GM19452 (cell line): ENCODE measurements at regions not wholly inside any gene's neighbourhood (a gene's known extent, or its start where the extent isn't known, plus 50 kb on each side); places are given as distances from the start of the nearest gene placed in this dataset.

Experiments
- ATAC-seq: cut with Tn5 transposase; IDR thresholded peaks from one replicate; pipeline ENCODE4 v1.9.1; 2021; ENCODE audit not compliant: unreplicated experiment

DNA sequence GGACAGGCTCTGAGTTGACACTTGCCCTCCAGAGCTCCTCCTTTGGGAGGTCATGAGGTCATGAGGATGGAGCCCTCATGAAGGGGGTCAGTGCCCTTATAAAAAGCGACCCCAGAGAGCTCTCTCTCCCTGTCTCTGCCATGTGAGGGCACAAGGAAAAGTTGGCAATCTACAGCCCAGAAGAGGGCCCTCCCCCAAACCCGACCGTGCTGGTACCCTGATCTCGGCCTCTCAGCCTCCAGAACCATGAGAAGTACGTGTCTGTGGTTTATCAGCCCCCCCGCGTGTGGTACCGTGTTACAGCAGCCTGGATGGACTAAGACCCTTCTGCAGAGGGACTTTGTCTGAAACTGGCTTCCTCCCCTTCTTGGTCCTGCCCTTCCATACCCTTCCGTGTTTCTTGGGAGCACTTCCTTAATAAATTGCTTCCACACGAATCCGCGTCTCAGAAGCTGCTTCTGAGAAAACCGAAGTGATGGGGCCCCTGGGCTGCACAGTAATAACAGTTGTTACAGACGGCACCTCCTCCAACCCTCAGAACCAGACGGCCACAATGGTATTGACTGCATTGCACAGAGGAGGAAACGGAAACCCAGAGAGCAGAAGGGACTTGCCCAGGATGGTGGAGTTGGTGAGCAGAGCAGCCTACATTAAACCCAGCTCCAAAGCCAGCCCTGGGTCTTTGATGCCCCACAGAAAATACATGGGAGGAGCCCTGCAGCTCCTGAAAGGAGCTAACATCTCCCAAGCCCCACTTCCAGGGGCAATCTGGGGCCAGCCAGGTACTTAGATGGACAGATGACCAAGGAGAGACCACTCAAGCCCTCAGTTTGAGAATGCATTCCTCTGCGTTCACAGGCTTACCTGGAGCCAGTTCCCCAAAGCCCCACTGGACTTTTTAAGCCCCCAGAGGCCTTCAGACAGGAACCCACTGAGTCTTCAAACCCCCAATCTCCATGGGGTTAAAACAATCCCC lies 242.7 kb downstream of the BCOR start:
- peak; percentile 74 for ATAC-seq

DNA sequence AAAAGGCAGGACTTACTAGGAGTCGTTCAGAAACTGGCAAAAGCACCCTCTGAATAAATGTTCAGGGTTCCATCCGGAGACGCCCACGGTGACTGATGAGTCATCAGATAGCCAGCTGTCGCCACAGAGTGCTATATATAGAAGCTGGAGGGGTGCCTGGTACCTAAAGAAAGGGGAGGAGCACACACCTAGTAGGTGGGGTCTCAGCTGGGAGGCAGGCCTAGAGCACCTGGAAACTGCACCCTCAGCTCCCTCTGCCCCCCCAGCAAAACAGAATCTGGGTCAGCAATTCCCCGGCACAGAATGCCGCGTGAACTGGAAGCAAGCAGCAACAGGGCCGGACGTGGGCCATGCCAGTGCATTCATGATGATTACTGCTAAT lies 242.0 kb downstream of the BCOR start:
- ATAC-seq: peak; percentile 42

DNA sequence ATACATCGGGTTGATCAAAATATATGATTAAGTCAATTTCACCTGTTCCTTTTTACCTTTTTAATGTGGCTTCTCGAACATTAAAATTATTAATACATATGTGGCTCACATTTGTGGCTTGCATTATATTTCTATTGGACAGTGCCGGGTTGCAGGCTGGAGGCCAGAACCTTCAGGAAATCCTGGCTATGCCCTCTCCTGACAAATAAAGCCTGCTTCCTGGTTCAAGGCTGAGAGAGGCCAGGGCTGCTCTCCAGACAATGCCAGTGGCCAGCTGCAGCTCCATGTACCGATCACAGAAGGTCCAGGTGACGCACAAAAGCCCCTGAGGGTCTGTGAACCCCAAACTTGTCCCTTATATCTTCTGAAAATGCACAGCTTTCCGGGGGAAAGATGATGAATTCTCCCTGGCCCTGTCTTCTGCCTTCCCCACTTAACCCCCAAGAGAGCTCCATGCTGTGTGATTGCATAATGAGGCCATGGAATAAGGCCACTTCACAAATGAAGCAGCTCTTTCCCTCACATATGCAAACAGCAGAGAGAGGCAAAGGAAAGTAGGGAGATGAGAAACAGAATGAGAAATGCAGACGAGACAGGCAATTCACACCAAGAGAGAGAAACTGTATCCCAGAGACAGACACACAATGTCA lies 241.2 kb downstream of the BCOR start:
- ATAC-seq: no peak

DNA sequence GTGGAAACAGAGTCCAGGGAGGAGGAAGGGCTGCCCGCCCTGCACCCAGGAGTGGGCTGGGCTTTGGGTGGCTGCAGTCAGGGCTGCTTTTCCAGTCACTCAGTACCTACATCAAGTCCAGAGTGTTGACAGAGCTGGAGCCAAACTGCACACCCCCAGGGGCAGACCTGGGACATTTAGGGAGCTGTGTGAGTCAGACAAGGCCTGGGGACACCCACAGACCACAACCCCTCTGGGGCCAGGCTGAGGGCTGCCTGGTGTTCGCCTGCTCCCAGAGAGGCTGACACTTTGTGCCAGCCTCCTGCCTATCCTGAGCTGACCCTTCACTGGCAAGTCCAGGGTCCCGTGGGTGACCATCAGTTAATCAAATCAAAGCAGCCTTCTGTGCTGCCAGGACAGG lies 240.0 kb downstream of the BCOR start:
- ATAC-seq: no peak

DNA sequence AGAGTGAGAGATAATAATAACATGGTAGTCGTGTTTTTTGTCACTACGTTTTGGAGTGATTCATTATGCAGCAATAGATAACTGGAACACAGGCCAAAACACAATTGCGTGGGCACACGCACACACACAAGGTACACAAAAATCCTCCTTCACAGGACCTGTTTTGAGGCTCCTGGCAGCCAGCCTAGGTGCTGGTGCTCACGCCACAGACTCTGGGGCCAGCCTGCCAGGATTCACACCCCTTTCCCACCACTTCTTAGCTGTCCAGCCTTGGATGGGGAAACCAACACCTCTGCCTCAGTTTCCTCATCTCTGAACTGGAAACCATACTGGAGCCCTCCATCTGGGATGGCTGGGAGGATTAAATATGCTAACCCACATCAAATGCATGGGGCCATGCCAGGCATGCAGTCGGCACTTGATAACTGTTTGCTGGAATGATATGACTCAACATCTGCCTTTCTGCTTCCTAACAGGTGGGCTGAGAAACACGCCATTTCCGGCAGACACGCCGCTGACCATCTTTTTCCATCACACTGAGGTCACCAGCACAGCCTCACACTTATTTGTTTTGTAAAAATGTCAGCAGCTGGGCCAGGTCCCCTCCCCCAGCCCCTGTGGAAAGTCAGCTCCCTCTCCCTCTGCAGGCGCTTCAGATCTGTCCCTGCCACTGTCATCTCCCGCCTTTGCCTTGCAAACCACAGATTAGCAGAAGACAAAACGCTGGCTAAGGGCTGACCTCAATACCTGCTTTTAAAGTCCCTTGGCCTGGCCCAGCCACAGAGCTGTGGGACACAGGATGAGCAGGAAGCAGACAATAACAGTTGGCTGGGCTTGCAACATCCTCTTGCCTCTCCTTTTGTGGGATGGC lies 237.5 kb downstream of the BCOR start:
- peak; percentile 71 for ATAC-seq

DNA sequence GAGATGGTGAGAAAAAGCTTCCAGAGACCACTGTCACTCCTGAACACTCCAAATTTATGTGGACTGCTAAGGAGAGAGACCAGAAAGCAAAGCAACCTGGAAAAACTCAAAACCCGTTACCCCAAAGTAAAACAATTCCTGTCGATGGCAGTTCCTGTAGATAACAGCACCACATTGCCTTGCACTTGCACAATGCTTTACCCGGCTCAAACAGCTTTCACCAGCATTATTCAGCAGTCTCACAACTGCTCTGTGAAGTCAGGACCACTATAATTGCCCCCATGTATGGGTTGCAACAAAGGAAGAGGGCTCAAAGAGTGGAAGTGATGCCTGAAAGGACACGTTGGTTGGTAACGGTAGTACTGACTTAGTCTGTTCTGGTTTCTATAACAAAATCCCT lies 234.8 kb downstream of the BCOR start:
- no peak for ATAC-seq

DNA sequence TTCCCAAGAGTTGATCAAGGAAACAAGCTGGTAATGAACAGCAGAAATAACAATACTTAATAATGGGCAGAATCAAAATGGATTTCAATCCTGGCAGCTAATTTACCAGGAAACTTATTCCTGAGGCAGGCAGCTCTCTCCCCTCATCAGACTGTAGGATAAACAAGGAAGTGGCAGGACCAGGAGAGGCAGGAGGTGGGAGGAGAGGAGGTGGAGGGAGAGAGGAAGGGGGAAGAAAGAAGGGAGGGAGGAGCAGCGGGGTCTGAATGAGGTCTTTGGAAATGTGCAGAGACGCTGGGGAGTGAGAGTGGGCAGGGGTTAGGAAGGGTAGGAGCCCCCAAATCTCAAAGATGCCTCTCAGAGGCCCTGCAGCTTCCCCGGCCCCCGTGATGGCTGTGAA lies 231.5 kb downstream of the BCOR start:
- ATAC-seq: no peak

DNA sequence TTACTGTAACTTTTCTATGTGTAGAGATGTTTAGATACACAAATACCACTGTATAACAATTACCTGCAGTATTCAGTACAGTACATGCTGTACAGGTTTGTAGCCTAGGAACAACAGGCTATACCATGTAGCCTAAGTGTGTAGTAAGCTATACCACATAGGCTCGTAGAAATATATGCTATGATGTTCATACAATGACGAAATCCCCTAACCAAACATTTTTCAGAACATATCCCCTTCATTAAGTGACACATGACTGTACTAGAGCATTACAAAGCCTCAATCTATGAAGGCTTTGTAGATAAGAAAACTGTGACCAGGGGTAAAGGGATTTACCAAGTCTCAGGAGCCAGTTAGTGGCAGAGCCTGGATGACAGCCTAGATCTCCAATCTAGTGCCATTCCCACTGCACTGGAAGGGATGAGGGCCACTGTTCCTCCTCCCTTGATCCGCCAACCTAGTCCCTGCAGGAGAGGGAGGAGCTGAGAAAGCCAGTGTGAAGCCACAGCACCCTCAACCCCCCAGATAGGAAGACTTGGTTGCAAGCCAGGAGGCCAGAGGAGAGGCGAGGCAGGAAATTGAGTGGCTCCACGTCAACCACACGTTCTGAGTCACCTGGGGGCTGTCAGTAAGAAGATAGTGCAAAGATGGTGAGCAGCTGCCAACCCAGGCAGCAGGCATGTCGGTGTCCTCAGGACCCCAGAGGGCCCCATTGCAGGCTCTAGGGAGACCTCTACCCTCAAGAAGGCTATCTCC lies 227.7 kb downstream of the BCOR start:
- ATAC-seq: no peak

DNA sequence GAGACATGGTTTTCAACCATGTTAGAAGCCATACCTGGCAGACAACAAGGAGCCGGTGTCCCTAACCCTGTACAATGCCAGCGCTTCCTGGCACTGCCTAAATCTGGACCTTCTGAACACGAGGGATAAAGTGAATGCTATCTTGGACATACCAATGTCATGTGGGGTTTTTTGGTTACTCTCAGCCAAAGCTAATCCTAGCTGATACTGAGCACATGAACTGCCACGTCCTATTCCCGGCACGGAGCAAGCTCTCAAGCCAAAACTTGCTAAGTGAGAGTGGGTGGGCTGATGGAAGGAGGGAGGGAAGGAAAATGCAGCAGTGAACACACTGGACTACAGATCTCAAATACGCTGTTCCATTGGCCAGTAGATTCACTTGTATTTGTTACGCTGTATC lies 226.1 kb downstream of the BCOR start:
- ATAC-seq: no peak

DNA sequence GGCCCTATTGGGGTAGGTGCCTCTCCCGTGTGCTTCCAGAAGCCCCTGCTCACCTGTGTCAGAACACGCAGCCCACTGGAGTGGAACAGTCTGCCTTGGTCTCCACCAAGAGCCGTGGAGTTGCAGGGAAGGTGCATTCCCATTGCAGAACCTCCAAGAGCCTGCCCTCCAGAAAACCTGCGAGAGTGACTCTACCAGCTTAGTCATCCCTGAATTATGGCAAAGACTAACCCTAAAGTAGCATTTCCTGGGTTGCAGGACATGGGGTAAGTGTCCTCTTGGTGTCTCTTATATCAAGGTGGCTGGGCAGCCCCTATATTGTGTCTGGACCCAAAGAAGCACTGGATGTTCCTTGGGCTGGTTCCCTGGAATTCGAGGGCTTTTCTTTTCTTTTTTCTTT lies 224.6 kb downstream of the BCOR start:
- ATAC-seq: no peak

DNA sequence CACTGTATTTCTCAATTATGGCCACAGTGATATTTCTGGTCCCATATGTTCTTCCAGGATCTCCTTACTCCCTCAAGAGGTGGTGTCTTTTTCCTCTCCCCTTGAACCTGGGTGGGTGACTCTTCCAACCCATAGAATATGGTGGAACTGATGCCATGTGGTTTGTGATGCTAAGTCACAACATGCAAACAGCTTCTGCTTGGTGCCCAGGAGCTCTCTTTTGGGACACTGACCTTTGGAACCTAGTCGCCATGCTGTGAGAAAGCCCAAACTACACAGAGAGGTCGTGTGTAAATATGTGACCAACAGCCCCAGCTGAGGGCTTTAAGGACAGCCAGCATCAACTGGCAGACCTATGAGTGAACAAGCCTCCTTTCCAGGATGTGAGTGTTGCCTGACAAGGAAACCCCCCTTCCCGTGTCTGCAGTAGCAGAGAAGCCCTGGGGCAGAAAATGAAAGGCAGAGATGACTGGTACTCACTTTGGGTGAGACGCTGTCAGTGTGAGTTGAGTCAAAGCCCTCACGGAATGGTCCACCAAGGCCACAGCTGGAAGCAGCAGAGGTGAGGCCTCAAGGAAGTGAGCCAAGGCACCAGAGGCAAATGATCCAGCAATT lies 223.4 kb downstream of the BCOR start:
- ATAC-seq: peak; percentile 94

DNA sequence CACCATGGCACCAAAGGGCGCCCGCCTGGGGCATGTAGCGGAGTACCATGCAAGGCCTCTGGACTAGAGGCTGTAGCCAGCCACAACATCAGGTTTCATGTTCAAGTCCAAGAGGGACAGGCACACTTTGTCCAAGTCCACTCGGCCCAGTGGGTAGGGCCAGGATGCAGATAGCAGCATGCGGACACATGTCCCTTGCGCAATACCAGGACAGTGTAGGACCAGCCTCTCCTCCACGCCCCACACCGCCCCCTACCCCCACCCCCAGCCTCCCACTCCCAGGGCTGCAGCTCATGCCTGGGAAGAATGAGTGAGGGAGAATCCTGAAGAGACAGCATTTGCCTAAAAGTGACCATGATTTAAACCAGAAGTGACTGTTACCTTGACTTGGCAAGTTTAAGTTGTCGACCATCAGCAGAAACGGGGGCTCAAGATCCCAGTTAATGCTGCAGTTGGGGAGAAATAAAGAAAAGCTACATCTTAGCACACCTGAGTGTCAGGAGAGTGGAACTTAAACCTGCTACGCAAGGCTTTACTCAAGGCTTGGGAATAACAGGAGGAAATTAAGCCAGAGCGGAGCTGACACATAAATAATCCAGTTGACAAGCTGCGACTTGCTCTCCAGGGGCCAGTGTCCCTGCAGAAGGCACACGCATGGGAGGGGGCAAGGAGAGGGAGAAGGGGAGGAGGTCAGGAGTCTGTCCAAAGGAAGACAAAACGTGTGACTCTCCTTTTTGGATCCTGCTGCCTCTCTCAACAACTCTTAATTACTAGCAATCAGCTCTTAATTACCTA lies 221.7 kb downstream of the BCOR start:
- ATAC-seq: no peak

DNA sequence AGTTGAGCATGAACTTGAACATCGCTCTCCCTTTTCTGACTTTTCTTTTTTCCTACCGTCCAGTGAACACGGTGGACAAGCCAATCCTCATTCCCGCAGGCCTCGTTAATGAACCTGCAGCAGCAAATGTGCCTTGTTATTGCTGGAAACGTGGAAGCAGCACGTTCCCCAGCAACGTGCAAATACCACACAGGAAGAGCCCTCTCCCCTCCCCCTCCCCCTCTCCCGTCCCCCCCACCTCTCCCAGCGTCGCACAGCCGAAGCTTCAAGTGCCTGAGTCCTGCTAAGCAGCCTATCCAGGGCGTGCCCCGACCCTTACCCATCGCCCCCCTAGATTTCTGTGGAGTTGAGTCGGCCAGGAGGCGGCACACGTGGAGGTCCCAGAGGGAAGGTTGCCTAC lies 219.9 kb downstream of the BCOR start:
- ATAC-seq: no peak

DNA sequence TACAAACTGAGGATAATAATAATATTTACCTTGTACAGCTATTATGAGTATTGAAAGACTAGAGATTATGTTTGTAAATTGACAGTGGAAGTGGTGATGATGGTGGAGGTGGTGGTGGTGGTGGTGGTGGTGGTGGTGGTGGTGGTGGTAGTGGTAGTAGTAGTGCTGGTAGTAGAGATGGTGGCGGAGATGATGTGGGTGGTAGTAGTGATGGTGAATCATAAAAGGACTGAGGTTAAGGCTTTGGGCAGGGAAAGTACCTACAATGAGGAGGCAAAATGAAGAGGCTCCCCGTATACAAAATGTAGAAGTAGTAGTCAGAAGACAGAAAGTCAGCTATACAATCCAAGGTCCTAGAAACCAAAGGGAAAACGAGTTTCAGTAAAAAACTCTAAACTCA lies 214.1 kb downstream of the BCOR start:
- no peak for ATAC-seq

DNA sequence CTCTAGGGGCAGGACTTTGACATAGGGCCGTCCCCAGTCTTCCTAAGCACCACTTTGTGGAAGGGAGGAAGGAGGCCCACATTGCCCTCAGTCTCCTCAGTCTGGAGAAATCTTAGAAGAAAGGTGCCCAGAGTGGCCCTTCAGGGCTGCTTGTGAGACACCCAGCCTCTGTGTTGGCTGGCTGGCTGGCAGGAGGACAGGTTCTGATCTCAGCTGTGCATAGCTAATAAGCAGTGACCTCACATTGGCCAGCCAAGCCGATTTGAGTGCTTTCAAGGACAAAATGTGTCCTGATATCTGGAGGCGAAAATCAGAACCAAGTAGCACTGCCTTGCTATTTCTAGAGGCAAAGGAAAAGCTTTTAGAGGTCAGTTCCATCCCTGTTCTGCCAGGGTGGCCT lies 211.5 kb downstream of the BCOR start:
- no peak for ATAC-seq

DNA sequence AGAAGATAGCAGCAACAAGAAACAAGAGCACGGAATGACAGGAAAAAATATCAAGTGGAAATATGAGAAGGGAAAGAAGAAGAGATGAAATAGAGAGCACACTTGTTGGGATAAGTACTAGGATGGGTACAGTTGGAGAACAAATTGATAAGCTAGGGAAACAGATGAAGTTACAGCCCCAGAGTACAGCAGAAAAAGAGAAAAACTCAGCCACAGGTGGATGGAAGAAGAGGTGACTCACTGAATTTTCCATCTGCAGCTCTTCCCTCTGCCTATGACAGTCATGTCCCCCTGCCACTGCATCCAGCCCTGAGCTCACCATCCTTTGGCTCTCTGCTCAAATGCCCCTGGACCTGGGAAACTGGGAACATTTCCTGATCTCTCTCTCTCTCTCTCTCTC lies 209.0 kb downstream of the BCOR start:
- ATAC-seq: no peak

DNA sequence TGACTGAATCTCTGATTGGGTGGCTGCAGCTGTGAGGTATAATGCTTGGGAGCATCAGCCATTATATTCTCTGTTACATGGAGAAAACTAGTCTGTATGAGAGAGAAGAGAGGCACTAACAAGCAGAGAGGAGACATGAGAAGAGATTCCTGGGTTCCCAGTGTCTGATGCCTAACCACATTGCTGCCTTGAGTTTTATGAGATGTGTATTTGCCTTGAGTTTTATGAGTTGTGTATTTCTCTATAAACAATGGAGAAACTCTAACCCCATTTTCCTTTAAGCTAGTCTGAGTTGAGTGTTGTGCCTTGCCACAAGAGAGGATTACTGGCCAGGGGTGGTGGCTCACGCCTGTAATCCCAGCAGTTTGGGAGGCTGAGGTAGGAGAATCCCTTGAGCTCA lies 208.1 kb downstream of the BCOR start:
- ATAC-seq: no peak

DNA sequence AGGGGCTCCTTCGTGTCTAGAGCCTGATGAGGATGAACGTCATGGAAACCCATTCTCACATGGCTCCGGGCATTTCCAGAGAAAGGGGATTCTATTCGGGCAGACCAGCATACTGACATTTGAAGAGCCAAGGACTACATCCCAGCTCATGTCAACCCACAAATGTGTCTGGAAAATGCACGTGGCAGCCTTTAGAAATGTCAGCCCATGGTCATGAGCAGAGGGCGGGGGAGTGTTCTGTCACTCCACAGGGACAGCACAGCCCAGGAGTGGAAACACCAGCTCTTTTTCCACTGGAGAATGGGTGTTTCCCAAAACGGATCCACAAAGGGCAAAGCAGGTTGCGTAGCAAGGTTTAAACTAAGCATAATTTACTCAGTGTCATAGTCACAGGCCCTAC lies 207.0 kb downstream of the BCOR start:
- no peak for ATAC-seq

DNA sequence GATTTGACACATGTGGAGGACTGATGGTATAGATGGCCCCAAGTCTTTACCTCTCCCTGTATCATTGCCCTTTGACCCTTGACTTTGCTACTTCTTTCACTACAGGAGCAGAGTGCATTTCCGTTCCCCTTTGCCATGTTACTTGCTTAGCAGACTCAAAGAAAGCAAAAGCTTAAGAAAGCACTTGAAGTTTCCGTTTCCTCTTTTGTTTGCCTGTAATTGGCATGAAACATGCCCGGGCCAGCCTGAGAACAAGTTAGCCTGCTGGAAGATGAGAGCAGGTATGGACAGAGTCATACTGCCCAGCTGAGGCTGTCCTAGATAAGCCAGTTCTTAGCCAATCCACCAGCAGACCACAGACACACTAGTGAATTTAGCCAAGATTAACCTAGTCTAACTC lies 206.0 kb downstream of the BCOR start:
- no peak for ATAC-seq
